Progenitor cell of endocrine pancreas (in vitro differentiated cells): ENCODE measurements at regions not wholly inside any gene's neighbourhood (a gene's known extent, or its start where the extent isn't known, plus 50 kb on each side); places are given as distances from the start of the nearest gene placed in this dataset.

Experiments
- DNase-seq: peaks from one replicate; pipeline ENCODE4 v3.0.0; 2021; ENCODE audit warnings: low spot score; ENCODE audit not compliant: unreplicated experiment
- H3K27ac Mint-ChIP-seq: 2 replicates; pipeline ENCODE4 v1.8.0; 2021; ENCODE audit warnings: mild to moderate bottlenecking, moderate library complexity, mixed read lengths
- H3K27me3 Mint-ChIP-seq: 2 replicates; pipeline ENCODE4 v1.8.0; 2021; ENCODE audit warnings: mixed read lengths
- H3K36me3 Mint-ChIP-seq: 2 replicates; pipeline ENCODE4 v1.8.0; 2022; ENCODE audit warnings: mixed read lengths; ENCODE audit not compliant: insufficient read depth
- H3K4me1 Mint-ChIP-seq: 2 replicates; pipeline ENCODE4 v1.8.0; 2021; ENCODE audit warnings: low read depth, mixed read lengths
- H3K4me3 Mint-ChIP-seq: 2 replicates; pipeline ENCODE4 v1.8.0; 2021; ENCODE audit warnings: low read depth, mild to moderate bottlenecking, moderate library complexity, mixed read lengths
- H3K9me3 Mint-ChIP-seq: 2 replicates; pipeline ENCODE4 v1.8.0; 2021; ENCODE audit warnings: low read depth, mixed read lengths
- CTCF ChIP-seq: fragments of 200-600 bp; sonication (generic); IDR thresholded peaks from one replicate; pipeline ENCODE4 v1.5.0; 2021; ENCODE audit warnings: antibody characterized with exemption, mild to moderate bottlenecking; ENCODE audit not compliant: unreplicated experiment

- no peak for DNase-seq
- Mint-ChIP-seq H3K9me3 (peaks cover 23% of the 10 kb centered on the region), H3K36me3 (no peaks in the 10 kb centered on the region), H3K4me3 (no peak overlapping the region), H3K4me1 (no peaks in the 10 kb centered on the region), H3K27me3 (peaks cover 12% of the 10 kb centered on the region), H3K27ac (no peak overlapping the region)
- no peak for TF ChIP-seq CTCF
These were observed 137.9 kb downstream of the CDH26 start for GRCh38 chr20:60096166-60096565.

- no peak for DNase-seq
- no peak overlapping the region for H3K4me3 Mint-ChIP-seq
- H3K27me3 Mint-ChIP-seq = peaks cover 17% of the 10 kb centered on the region
- H3K27ac Mint-ChIP-seq = no peak overlapping the region
- no peak for TF ChIP-seq CTCF
- no peaks in the 10 kb centered on the region for H3K4me1 Mint-ChIP-seq
- peaks cover 18% of the 10 kb centered on the region for H3K9me3 Mint-ChIP-seq
- no peaks in the 10 kb centered on the region for H3K36me3 Mint-ChIP-seq
These were observed 139.1 kb downstream of the CDH26 start for GRCh38 chr20:60097285-60097684.

- Mint-ChIP-seq H3K27me3 (peaks cover 16% of the 10 kb centered on the region), H3K9me3 (peaks cover 9% of the 10 kb centered on the region), H3K4me1 (no peaks in the 10 kb centered on the region), H3K36me3 (no peaks in the 10 kb centered on the region), H3K4me3 (no peak overlapping the region), H3K27ac (no peak overlapping the region)
- TF ChIP-seq CTCF = no peak
- DNase-seq = no peak
These were observed 142.6 kb downstream of the CDH26 start for GRCh38 chr20:60100780-60101179.

- no peak for TF ChIP-seq CTCF
- DNase-seq = no peak
- Mint-ChIP-seq H3K4me3 (no peak overlapping the region), H3K36me3 (no peaks in the 10 kb centered on the region), H3K27ac (no peak overlapping the region), H3K27me3 (peaks cover 16% of the 10 kb centered on the region), H3K9me3 (peaks cover 9% of the 10 kb centered on the region), H3K4me1 (no peaks in the 10 kb centered on the region)
These were observed 143.1 kb downstream of the CDH26 start for GRCh38 chr20:60101201-60101890.

- H3K27ac Mint-ChIP-seq = no peak overlapping the region
- no peak overlapping the region for H3K4me3 Mint-ChIP-seq
- no peaks in the 10 kb centered on the region for H3K36me3 Mint-ChIP-seq
- no peak for TF ChIP-seq CTCF
- H3K27me3 Mint-ChIP-seq = peaks cover 16% of the 10 kb centered on the region
- no peak for DNase-seq
- peaks cover 9% of the 10 kb centered on the region for H3K9me3 Mint-ChIP-seq
- no peaks in the 10 kb centered on the region for H3K4me1 Mint-ChIP-seq
These were observed 143.7 kb downstream of the CDH26 start for GRCh38 chr20:60101891-60102281.
